ENCODE measurements at regions not wholly inside any gene's neighbourhood (a gene's known extent, or its start where the extent isn't known, plus 50 kb on each side); places are given as distances from the start of the nearest gene placed in this dataset.

DNA sequence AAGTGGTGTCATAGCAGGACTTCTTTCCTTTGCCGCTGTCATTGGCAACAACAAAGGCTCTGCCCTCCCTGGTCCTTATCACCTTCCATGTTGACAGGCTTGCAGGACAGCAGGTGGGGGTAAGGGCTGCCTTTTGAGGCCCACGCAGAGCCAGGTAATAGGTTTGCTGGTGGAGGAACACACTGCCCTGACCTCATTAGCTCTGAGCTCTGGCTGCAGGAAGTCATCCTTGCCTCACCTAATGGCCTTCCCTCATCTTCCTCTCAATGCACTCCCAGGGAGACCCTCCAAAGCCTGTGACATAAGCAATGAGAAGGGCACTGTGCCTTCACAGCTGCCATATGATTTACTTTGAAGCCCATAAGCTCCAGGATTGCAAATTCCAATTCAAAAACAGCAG, 1205.2 kb upstream of the AUTS2 start:
- no peak overlapping the region for H3K4me3 ChIP-seq
- no peaks in the 10 kb centered on the region for H3K27me3 ChIP-seq (ENCODE audit: low read depth)
- DNase-seq (no peak), ATAC-seq (no peak)
- H3K9me3 ChIP-seq, result peaks cover 5% of the 10 kb centered on the region
- no peak overlapping the region for H3K27ac ChIP-seq
- TF ChIP-seq, protein P1, sequence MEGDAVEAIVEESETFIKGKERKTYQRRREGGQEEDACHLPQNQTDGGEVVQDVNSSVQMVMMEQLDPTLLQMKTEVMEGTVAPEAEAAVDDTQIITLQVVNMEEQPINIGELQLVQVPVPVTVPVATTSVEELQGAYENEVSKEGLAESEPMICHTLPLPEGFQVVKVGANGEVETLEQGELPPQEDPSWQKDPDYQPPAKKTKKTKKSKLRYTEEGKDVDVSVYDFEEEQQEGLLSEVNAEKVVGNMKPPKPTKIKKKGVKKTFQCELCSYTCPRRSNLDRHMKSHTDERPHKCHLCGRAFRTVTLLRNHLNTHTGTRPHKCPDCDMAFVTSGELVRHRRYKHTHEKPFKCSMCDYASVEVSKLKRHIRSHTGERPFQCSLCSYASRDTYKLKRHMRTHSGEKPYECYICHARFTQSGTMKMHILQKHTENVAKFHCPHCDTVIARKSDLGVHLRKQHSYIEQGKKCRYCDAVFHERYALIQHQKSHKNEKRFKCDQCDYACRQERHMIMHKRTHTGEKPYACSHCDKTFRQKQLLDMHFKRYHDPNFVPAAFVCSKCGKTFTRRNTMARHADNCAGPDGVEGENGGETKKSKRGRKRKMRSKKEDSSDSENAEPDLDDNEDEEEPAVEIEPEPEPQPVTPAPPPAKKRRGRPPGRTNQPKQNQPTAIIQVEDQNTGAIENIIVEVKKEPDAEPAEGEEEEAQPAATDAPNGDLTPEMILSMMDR (IDR thresholded peaks at IDR 0.05), result no peak
- no peaks in the 10 kb centered on the region for H3K36me3 ChIP-seq
- H3K4me1 ChIP-seq, result no peaks in the 10 kb centered on the region
- intact Hi-C loops (cut with DNase I), result no loop called here

DNA sequence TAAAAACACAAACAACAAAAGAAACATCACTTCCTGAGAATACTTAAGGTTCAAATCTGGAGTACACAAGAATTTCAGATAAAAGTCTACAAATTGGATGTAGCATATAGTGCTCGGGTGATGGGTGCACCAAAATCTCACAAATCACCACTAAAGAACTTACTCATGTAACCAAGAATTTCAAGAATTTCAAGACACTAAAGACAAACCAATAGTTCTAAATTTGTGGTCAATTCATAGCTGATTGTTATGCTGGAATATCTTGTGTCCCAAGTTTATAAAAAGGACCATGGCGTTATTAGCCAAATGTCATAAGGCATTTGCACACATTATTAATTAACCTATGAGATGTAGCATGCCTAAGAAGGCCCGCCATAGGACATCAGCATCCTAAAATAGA, 1204.1 kb upstream of the AUTS2 start:
- no peak overlapping the region for H3K4me3 ChIP-seq
- no peak for ATAC-seq
- H3K36me3 ChIP-seq, result no peaks in the 10 kb centered on the region
- DNase-seq, result no peak
- no peaks in the 10 kb centered on the region for H3K27me3 ChIP-seq (ENCODE audit: low read depth)
- intact Hi-C loops (cut with DNase I), result no loop called here
- no peaks in the 10 kb centered on the region for H3K4me1 ChIP-seq
- TF ChIP-seq, protein P1 (IDR thresholded peaks at IDR 0.05), result no peak
- no peak overlapping the region for H3K27ac ChIP-seq
- peaks cover 5% of the 10 kb centered on the region for H3K9me3 ChIP-seq

DNA sequence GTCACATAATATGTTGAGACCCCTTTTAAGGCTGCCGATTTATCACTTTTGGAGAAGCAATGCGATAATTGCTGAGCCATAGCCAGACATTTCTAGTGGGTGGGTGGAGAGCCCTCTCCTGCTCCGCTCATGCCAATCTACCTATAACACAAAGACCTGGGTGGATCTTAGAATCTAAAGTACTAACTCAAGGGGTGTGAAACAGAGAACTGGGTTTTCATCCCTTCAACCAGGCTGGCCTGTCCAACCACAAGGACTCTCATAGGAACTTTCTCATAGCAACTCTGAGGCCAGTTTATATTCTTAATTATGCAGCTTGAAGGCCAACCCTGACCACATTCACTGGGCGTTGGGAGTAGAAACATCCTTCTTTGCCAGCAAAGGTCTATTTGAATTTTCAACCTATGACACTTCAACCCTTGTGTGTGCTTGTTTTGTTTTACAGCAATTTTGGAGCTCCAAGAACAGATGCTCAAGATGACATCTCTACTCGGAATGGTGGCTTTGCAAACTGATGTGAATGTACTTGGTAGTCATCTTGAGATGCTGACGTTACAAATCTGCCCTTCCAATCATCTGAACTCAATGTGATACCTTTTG, 1198.2 kb upstream of the AUTS2 start:
- H3K4me1 ChIP-seq, result no peaks in the 10 kb centered on the region
- no peaks in the 10 kb centered on the region for H3K27me3 ChIP-seq (ENCODE audit: low read depth)
- H3K36me3 ChIP-seq, result no peaks in the 10 kb centered on the region
- intact Hi-C loops (cut with DNase I), result no loop called here
- DNase-seq (no peak), ATAC-seq (no peak)
- no peak overlapping the region for H3K4me3 ChIP-seq
- TF ChIP-seq, protein P1 (IDR thresholded peaks at IDR 0.05), result no peak
- no peaks in the 10 kb centered on the region for H3K9me3 ChIP-seq
- H3K27ac ChIP-seq, result no peak overlapping the region

DNA sequence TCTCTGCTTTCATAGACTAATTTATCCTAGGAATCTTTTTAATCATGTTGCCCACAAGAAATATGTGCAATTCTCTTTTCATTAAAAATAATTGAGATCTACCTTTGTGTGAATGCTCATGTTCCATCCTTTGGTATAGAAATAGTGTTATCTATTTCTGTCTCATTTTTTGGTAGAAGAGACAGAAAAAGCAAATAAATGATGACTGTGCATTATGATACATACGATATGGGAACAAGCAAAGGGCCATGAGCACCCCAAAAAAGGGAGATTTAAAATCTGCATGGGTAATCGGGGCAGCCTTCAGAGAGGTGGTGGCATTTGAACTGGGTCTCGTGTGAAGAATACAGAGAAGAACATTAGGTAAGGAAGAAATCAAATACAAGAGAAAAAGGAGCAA, 1197.5 kb upstream of the AUTS2 start:
- no peaks in the 10 kb centered on the region for H3K4me1 ChIP-seq
- H3K27me3 ChIP-seq (ENCODE audit: low read depth), result no peaks in the 10 kb centered on the region
- ATAC-seq (no peak), DNase-seq (no peak)
- intact Hi-C loops (cut with DNase I), result no loop called here
- H3K9me3 ChIP-seq, result no peaks in the 10 kb centered on the region
- no peak overlapping the region for H3K27ac ChIP-seq
- no peak overlapping the region for H3K4me3 ChIP-seq
- no peaks in the 10 kb centered on the region for H3K36me3 ChIP-seq
- TF ChIP-seq, protein P1 (IDR thresholded peaks at IDR 0.05), result no peak

DNA sequence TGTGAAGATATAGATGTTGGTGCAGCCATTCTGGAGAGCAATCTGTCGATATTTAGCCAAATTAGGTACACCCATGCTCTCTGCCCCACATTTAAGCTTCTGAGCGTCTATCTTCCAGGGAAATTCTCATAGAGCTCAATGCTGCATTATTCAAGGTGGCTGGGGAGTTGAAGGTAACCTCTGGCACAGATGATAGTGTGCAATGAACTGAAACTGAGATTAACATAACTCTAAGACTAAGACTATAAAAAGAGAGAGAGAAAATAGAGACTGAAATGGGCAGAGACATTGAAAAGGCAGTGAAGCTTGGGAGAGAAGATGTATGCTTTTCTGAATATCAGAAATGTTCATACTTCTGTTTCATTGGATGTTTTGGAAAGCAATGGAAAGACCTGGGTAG, 1197.0 kb upstream of the AUTS2 start:
- Histone ChIP-seq H3K27me3 (ENCODE audit: low read depth) (no peaks in the 10 kb centered on the region), H3K4me1 (no peaks in the 10 kb centered on the region), H3K27ac (no peak overlapping the region), H3K9me3 (no peaks in the 10 kb centered on the region), H3K36me3 (no peaks in the 10 kb centered on the region), H3K4me3 (no peak overlapping the region)
- DNase-seq (no peak), ATAC-seq (no peak)
- TF ChIP-seq, protein P1 (IDR thresholded peaks at IDR 0.05), result no peak
- intact Hi-C loops (cut with DNase I), result no loop called here

DNA sequence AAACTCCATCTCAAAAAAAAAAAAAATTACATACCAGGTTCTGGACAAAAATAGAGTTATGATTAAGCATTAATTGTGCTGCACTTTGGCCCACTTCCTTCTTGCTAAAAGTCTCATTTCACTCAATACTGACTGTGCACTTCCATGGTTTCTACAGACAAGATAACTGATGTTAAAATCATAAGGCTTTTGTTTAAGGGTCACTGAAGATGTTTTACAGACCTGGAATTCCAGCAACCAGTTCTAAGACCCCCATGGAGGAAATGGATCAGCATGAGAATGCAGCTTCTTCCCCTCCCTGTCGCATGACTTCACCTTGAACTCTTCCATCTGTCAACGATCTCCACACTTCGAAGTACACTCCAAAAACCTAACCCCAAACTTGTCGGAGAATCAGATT, 1191.8 kb upstream of the AUTS2 start:
- TF ChIP-seq, protein P1 (IDR thresholded peaks at IDR 0.05), result no peak
- H3K4me1 ChIP-seq, result no peaks in the 10 kb centered on the region
- H3K4me3 ChIP-seq, result no peak overlapping the region
- no peaks in the 10 kb centered on the region for H3K27me3 ChIP-seq (ENCODE audit: low read depth)
- no peaks in the 10 kb centered on the region for H3K9me3 ChIP-seq
- no peak for ATAC-seq
- no peak for DNase-seq
- H3K27ac ChIP-seq, result no peak overlapping the region
- intact Hi-C loops (cut with DNase I), result no loop called here
- H3K36me3 ChIP-seq, result no peaks in the 10 kb centered on the region

Measured in lower lobe of right lung (tissue), 2 donors.